Activated CD8-positive, alpha-beta memory T cell treated with anti-CD3 and anti-CD28 coated beads, Interleukin-2, amount 10 ng/mL, durations not matched to agents 7 days and 5 days (primary cell): ENCODE measurements at regions not wholly inside any gene's neighbourhood (a gene's known extent, or its start where the extent isn't known, plus 50 kb on each side); places are given as distances from the start of the nearest gene placed in this dataset.
A peak's percentile ranks its signal among the peaks of the same experiment; 100 is the strongest.
"Not testable (repeated sequence)": the region's sequence is repeated elsewhere in the genome, so short reads cannot be mapped to it uniquely, and the experiment has no call there.

ENCODE experiments used
- ATAC-seq: fragments of 150-1000 bp; cut with Tn5 transposase; one replicate; pipeline ENCODE4 v1.10.0; 2021; ENCODE audit warnings: moderate library complexity
- CTCF ChIA-PET: fragments of 350-600 bp; sonication (Branson Sonifier 250); formaldehyde crosslinking; loops from one replicate; lab custom pipeline; 2021; ENCODE audit warnings: antibody characterized with exemption; lab: Charles Lee
- DNase-seq: peaks from one replicate; pipeline ENCODE4 v3.0.0-alpha.2; 2020
- H3K27ac Mint-ChIP-seq: one replicate; pipeline ENCODE4 v1.8.0; 2021; ENCODE audit warnings: mild to moderate bottlenecking, mixed read lengths
- H3K27me3 Mint-ChIP-seq: one replicate; pipeline ENCODE4 v1.8.0; 2021; ENCODE audit warnings: mixed read lengths
- H3K36me3 Mint-ChIP-seq: one replicate; pipeline ENCODE4 v1.8.0; 2021; ENCODE audit warnings: mild to moderate bottlenecking, mixed read lengths
- H3K4me1 Mint-ChIP-seq: one replicate; pipeline ENCODE4 v1.8.0; 2021; ENCODE audit warnings: mixed read lengths
- H3K4me3 Mint-ChIP-seq: one replicate; pipeline ENCODE4 v1.8.0; 2021; ENCODE audit warnings: mild to moderate bottlenecking, moderate library complexity, mixed read lengths
- H3K9me3 Mint-ChIP-seq: one replicate; pipeline ENCODE4 v1.8.0; 2022; ENCODE audit warnings: low read depth, mixed read lengths

DNA sequence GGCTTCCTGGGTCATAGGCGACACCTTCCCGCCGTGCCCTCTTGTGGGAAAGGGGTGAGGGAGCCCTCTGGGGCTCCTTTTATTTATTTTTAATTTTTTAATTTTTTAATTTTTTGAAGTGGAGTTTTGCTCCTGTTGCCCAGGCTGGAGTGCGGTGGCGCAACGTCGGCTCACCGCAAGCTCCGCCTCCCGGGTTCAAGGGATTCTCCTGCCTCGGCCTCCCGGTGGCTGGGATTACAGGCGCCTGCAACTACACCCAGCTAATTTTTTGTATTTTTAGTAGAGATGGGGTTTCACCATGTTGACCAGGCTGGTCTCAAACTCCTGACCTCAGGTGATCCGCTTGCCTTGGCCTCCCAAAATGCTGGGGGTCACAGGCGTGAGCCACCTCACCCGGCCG lies 49.9 kb upstream of the ELFN1 start:
- H3K4me3 Mint-ChIP-seq, H3K27me3 Mint-ChIP-seq, DNase-seq, ATAC-seq, H3K9me3 Mint-ChIP-seq, CTCF ChIA-PET, H3K4me1 Mint-ChIP-seq, H3K27ac Mint-ChIP-seq, H3K36me3 Mint-ChIP-seq: not testable (repeated sequence)

DNA sequence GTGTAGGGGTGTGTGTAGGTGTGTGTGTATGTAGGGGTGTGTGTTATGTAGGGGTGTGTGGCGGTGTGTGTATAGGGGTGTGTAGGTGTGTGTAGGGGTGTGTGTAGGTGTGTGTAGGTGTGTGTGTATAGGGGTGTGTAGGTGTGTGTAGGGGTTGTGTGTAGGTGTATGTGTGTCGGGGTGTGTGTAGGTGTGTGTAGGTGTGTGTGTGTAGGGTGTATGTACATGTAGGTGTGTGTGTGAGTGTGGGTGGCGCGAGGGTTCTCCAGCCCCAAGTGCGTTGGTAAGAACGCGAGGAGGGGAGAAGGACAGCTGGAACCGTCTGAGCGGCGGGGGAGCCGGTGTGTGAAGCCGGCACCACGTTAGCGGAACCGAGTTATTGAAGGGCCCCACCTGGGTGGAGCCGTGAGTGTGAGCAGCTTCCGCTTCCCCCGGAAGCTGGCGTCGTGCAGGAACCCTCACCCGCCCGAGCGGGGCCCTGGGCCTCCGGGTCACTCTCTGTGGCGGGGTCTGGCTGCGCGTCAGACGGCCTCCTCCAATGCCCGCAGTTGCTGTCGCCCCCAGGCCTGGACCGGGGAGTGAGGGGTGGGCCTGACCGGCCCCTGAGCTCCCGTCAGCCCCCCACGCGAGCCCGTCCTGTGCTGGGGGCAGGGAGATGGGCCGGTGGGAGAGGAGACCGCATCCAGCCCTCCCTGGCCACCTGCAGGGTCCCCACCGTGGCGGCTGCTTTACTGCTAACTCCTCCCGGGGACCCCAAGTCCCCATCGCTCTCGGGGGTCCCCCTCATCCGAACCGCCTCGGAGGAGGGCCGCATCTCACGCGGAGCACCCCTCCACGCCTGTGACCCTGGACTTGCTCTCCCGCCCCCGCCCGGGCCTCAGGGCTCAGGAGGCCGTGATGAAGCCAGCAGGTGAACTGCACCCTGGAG lies 49.6 kb upstream of the PSMG3 start:
- Mint-ChIP-seq H3K4me3 (no peak overlapping the region), H3K36me3 (no peaks in the 10 kb centered on the region), H3K9me3 (peaks cover 3% of the 10 kb centered on the region), H3K27ac (no peak overlapping the region), H3K4me1 (no peaks in the 10 kb centered on the region), H3K27me3 (no peaks in the 10 kb centered on the region)
- CTCF ChIA-PET, result no interaction called here
- DNase-seq (peak; percentile 42), ATAC-seq (peak; percentile 64)
